ENCODE measurements at regions not wholly inside any gene's neighbourhood (a gene's known extent, or its start where the extent isn't known, plus 50 kb on each side); places are given as distances from the start of the nearest gene placed in this dataset.

DNA sequence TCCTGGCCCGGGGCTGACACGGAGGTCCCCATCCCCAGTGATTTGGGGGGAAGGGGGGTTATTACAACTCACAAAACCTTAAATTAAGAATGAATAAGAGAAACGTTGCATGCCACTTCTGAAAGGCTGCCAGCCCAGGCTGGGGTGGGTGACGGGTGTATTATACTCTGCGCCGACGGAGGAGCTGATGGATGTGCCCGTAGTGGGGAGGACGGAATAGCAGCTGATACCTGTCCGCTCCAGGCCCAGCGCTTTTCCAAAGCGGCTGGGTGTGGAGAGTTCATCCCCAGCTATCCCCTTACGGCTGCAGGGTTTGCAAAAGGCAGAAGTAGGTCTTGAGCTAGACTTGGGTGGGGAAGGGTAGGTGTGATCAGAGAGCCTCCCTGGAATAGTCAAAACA lies 63.8 kb upstream of the CASZ1 start:
- TF ChIP-seq POLR2A (IDR thresholded peaks at IDR 0.05; ENCODE audit: low read length) (no peak), CTCF (IDR thresholded peaks at IDR 0.05) (no peak), CHD4 (IDR thresholded peaks at IDR 0.05; ENCODE audit: borderline replicate concordance) (no peak), NR3C1 (IDR thresholded peaks at IDR 0.05) (no peak), EP300 (IDR thresholded peaks at IDR 0.05) (no peak), NPAS2 (CRISPR knock-in tag; IDR thresholded peaks at IDR 0.05; ENCODE audit: borderline replicate concordance) (no peak), CEBPB (IDR thresholded peaks at IDR 0.05) (no peak), SMC3 (IDR thresholded peaks at IDR 0.05) (no peak), MAFK (IDR thresholded peaks at IDR 0.05; ENCODE audit: partially characterized antibody) (no peak), JUN (IDR thresholded peaks at IDR 0.05) (no peak), ZFP36 (IDR thresholded peaks at IDR 0.05; ENCODE audit: borderline replicate concordance, partially characterized antibody) (no peak), RAD21 (conservative IDR thresholded peaks at IDR 0.05 in 1 of 2, IDR thresholded peaks at IDR 0.05 in 1 of 2) (no peak), HOXB5 (CRISPR knock-in tag; IDR thresholded peaks at IDR 0.05) (no peak)
